GM12864 (cell line): ENCODE measurements at regions not wholly inside any gene's neighbourhood (a gene's known extent, or its start where the extent isn't known, plus 50 kb on each side); places are given as distances from the start of the nearest gene placed in this dataset.

Source experiments
- DNase-seq: peaks from one replicate; pipeline ENCODE4 v3.0.0-alpha.2; 2011; ENCODE audit warnings: low read depth
- H3K4me3 ChIP-seq: 2 replicates; pipeline ENCODE4 v1.5.1; 2011; ENCODE audit warnings: mild to moderate bottlenecking, low read depth, low read length, control low read depth
- CTCF ChIP-seq: IDR thresholded peaks from 2 replicates; pipeline ENCODE4 v1.5.1; 2011; ENCODE audit warnings: low read depth, mild to moderate bottlenecking, moderate library complexity, low read length, control low read depth, inconsistent platforms; ENCODE audit errors: missing control alignments

- no peak for TF ChIP-seq CTCF
- DNase-seq: no peak
- no peak overlapping the region for H3K4me3 ChIP-seq
These were observed 458.0 kb downstream of the KIF2B start for GRCh38 chr17:54280741-54281140.

- H3K4me3 ChIP-seq: no peak overlapping the region
- TF ChIP-seq CTCF: no peak
These were observed 460.2 kb downstream of the KIF2B start for GRCh38 chr17:54282886-54283285.

GRCh38 chr17:54307351-54307750 lies 484.6 kb downstream of the KIF2B start:
- TF ChIP-seq CTCF: no peak
- DNase-seq: no peak
- no peak overlapping the region for H3K4me3 ChIP-seq

More at GRCh38 chr17:54282886-54283285, 460.2 kb downstream of the KIF2B start:
- no peak for DNase-seq

GRCh38 chr17:54324813-54325212 lies 502.1 kb downstream of the KIF2B start:
- TF ChIP-seq CTCF: no peak
- H3K4me3 ChIP-seq: no peak overlapping the region
- no peak for DNase-seq

GRCh38 chr17:54339731-54340130 lies 517.0 kb downstream of the KIF2B start:
- H3K4me3 ChIP-seq: no peak overlapping the region
- DNase-seq: no peak
- TF ChIP-seq CTCF: no peak

GRCh38 chr17:54347495-54347894 lies 524.8 kb downstream of the KIF2B start:
- no peak overlapping the region for H3K4me3 ChIP-seq
- no peak for TF ChIP-seq CTCF
- no peak for DNase-seq

GRCh38 chr17:54348234-54348633 lies 525.5 kb downstream of the KIF2B start:
- no peak for TF ChIP-seq CTCF
- no peak overlapping the region for H3K4me3 ChIP-seq
- no peak for DNase-seq
